HEK293 (cell line): ENCODE measurements at regions not wholly inside any gene's neighbourhood (a gene's known extent, or its start where the extent isn't known, plus 50 kb on each side); places are given as distances from the start of the nearest gene placed in this dataset.

Experiments used
- CTCF ChIP-seq: fragments of 450-650 bp; formaldehyde crosslinking; IDR thresholded peaks from 2 replicates; pipeline ENCODE4 v1.5.1; 2016; ENCODE audit warnings: missing biosample characterization, missing genetic modification characterization
- SP3 ChIP-seq: fragments of 450-650 bp; formaldehyde crosslinking; IDR thresholded peaks from 2 replicates; pipeline ENCODE4 v1.5.1; 2016; ENCODE audit warnings: missing biosample characterization, missing genetic modification characterization
- ZNF530 ChIP-seq: fragments of 450-650 bp; formaldehyde crosslinking; IDR thresholded peaks from 2 replicates; pipeline ENCODE4 v1.5.1; 2016; ENCODE audit warnings: low read depth, missing biosample characterization, missing genetic modification characterization
- ZNF571 ChIP-seq: fragments of 450-650 bp; formaldehyde crosslinking; IDR thresholded peaks from 2 replicates; pipeline ENCODE4 v1.5.0; 2017; ENCODE audit warnings: missing biosample characterization, missing genetic modification characterization
- ZNF626 ChIP-seq: fragments of 450-650 bp; sonication (Bioruptor Pico); formaldehyde crosslinking; IDR thresholded peaks from 2 replicates; pipeline ENCODE4 v1.5.1; 2018; ENCODE audit warnings: missing biosample characterization, missing genetic modification characterization, inconsistent platforms
- ZNF76 ChIP-seq: fragments of 450-650 bp; formaldehyde crosslinking; IDR thresholded peaks from 2 replicates; pipeline ENCODE4; 2016; ENCODE audit warnings: low read depth, missing biosample characterization, missing genetic modification characterization, borderline replicate concordance

- no peak for TF ChIP-seq ZNF530
- TF ChIP-seq ZNF76 (tag by site-specific recombination), result no peak
- no peak for TF ChIP-seq CTCF (tag by site-specific recombination)
- no peak for TF ChIP-seq ZNF626 (tag by site-specific recombination)
- no peak for TF ChIP-seq SP3 (tag by site-specific recombination)
- TF ChIP-seq ZNF571 (tag by site-specific recombination), result no peak
These were observed 115.2 kb downstream of the RAP2A start for GRCh38 chr13:97549201-97549600.
